Cardiac fibroblast (primary cell): ENCODE measurements at regions not wholly inside any gene's neighbourhood (a gene's known extent, or its start where the extent isn't known, plus 50 kb on each side); places are given as distances from the start of the nearest gene placed in this dataset.

ENCODE experiments used
- DNase-seq, 2 donors: peaks; one replicate each; pipeline versions ENCODE4 v3.0.0 to v3.0.0-alpha.2; 2010; ENCODE audit warnings: low read depth in 2 of 2
- H3K4me3 ChIP-seq, 2 donors: replicated peaks in 1 of 2; 1 replicate in 1 of 2; 2 replicates in 1 of 2; pipeline ENCODE4 v1.5.1; 2011; ENCODE audit warnings: low read depth in 2 of 2, low read length in 2 of 2, mild to moderate bottlenecking in 2 of 2, moderate library complexity in 1 of 2
- CTCF ChIP-seq: IDR thresholded peaks from one replicate; pipeline ENCODE4 v1.5.1; 2011; ENCODE audit warnings: low read depth, mild to moderate bottlenecking, low read length, inconsistent platforms

- no peak for DNase-seq
- TF ChIP-seq CTCF, result no peak
- no peak overlapping the region for H3K4me3 ChIP-seq
Observed at GRCh38 chr1:181160322-181160721, 71.8 kb downstream of the IER5 start.

- no peak for TF ChIP-seq CTCF
- H3K4me3 ChIP-seq, result no peak overlapping the region
- peak; percentile 23 to 52 for DNase-seq
Observed at GRCh38 chr1:181160998-181161870, 72.7 kb downstream of the IER5 start.

GRCh38 chr1:181163662-181164061, 75.2 kb downstream of the IER5 start:
- DNase-seq, result no peak
- TF ChIP-seq CTCF, result no peak
- H3K4me3 ChIP-seq, result no peak overlapping the region

GRCh38 chr1:181166377-181167196, 78.1 kb downstream of the IER5 start:
- DNase-seq, result peak; percentile 82 to 86
- H3K4me3 ChIP-seq, result no peak overlapping the region
- peak; percentile 86 for TF ChIP-seq CTCF

GRCh38 chr1:181169281-181169865, 80.9 kb downstream of the IER5 start:
- H3K4me3 ChIP-seq, result no peak overlapping the region
- TF ChIP-seq CTCF, result no peak
- DNase-seq, result no peak

- TF ChIP-seq CTCF, result no peak
- no peak for DNase-seq
- H3K4me3 ChIP-seq, result no peak overlapping the region
Observed at GRCh38 chr1:181170194-181170593, 81.7 kb downstream of the IER5 start.
